ENCODE measurements at regions not wholly inside any gene's neighbourhood (a gene's known extent, or its start where the extent isn't known, plus 50 kb on each side); places are given as distances from the start of the nearest gene placed in this dataset.

GRCh38 chr20:7151676-7152470, 384.4 kb downstream of the BMP2 start:
- no peaks in the 10 kb centered on the region for H3K9me2 ChIP-seq (replicated peaks; ENCODE audit: insufficient read depth, low read length)
- H3K4me2 ChIP-seq (ENCODE audit: low read depth, low read length) = no peak overlapping the region
- no peak overlapping the region for H3K4me3 ChIP-seq (ENCODE audit: low read length)
- H3K27ac ChIP-seq (ENCODE audit: low read length) = no peak overlapping the region
- no peaks in the 10 kb centered on the region for H3K36me3 ChIP-seq (replicated peaks; ENCODE audit: insufficient read depth, low read length)
- H2AFZ ChIP-seq (ENCODE audit: low read length) = no peak overlapping the region
- H3K27me3 ChIP-seq (replicated peaks; ENCODE audit: insufficient read depth, low read length) = no peaks in the 10 kb centered on the region
- H3F3A ChIP-seq (ENCODE audit: insufficient read depth, low read length) = no peaks in the 10 kb centered on the region
- H3K4me1 ChIP-seq (ENCODE audit: low read length) = no peaks in the 10 kb centered on the region
- no peaks in the 10 kb centered on the region for H3K9me3 ChIP-seq (replicated peaks; ENCODE audit: insufficient read depth, low read length)
- TF ChIP-seq EZH2 (optimal IDR thresholded peaks at IDR 0.05; ENCODE audit: low read depth, low read length) = no peak
- TF ChIP-seq CTCF (IDR thresholded peaks at IDR 0.05; ENCODE audit: low read length) = no peak
- TF ChIP-seq EZH2phosphoT487 (IDR thresholded peaks at IDR 0.05; ENCODE audit: low read length) = no peak
- no peaks in the 10 kb centered on the region for H3K79me2 ChIP-seq (ENCODE audit: low read length)
- H3K9ac ChIP-seq (ENCODE audit: low read length) = no peak overlapping the region
- no peaks in the 10 kb centered on the region for H4K20me1 ChIP-seq (ENCODE audit: insufficient read depth, low read length)
- no peak for DNase-seq

GRCh38 chr20:7155282-7155681, 387.8 kb downstream of the BMP2 start:
- Histone ChIP-seq H3K79me2 (ENCODE audit: low read length) (no peaks in the 10 kb centered on the region), H3K4me2 (ENCODE audit: low read depth, low read length) (no peak overlapping the region), H3K36me3 (replicated peaks; ENCODE audit: insufficient read depth, low read length) (no peaks in the 10 kb centered on the region), H3K9me2 (replicated peaks; ENCODE audit: insufficient read depth, low read length) (no peaks in the 10 kb centered on the region), H3K9ac (ENCODE audit: low read length) (no peak overlapping the region), H4K20me1 (ENCODE audit: insufficient read depth, low read length) (no peaks in the 10 kb centered on the region), H3K9me3 (replicated peaks; ENCODE audit: insufficient read depth, low read length) (no peaks in the 10 kb centered on the region), H3K4me1 (ENCODE audit: low read length) (no peaks in the 10 kb centered on the region), H3K4me3 (ENCODE audit: low read length) (no peak overlapping the region), H3F3A (ENCODE audit: insufficient read depth, low read length) (no peaks in the 10 kb centered on the region), H3K27me3 (replicated peaks; ENCODE audit: insufficient read depth, low read length) (no peaks in the 10 kb centered on the region), H3K27ac (ENCODE audit: low read length) (no peak overlapping the region), H2AFZ (ENCODE audit: low read length) (no peak overlapping the region)
- DNase-seq = no peak
- no peak for TF ChIP-seq EZH2 (optimal IDR thresholded peaks at IDR 0.05; ENCODE audit: low read depth, low read length)
- TF ChIP-seq CTCF (IDR thresholded peaks at IDR 0.05; ENCODE audit: low read length) = no peak
- no peak for TF ChIP-seq EZH2phosphoT487 (IDR thresholded peaks at IDR 0.05; ENCODE audit: low read length)

- H3K27me3 ChIP-seq (replicated peaks; ENCODE audit: insufficient read depth, low read length) = no peaks in the 10 kb centered on the region
- no peak for TF ChIP-seq EZH2phosphoT487 (IDR thresholded peaks at IDR 0.05; ENCODE audit: low read length)
- TF ChIP-seq CTCF (IDR thresholded peaks at IDR 0.05; ENCODE audit: low read length) = no peak
- TF ChIP-seq EZH2 (optimal IDR thresholded peaks at IDR 0.05; ENCODE audit: low read depth, low read length) = no peak
- no peak overlapping the region for H3K4me2 ChIP-seq (ENCODE audit: low read depth, low read length)
- H3K9me2 ChIP-seq (replicated peaks; ENCODE audit: insufficient read depth, low read length) = no peaks in the 10 kb centered on the region
- H3K9ac ChIP-seq (ENCODE audit: low read length) = no peak overlapping the region
- no peaks in the 10 kb centered on the region for H3K79me2 ChIP-seq (ENCODE audit: low read length)
- H3K4me3 ChIP-seq (ENCODE audit: low read length) = no peak overlapping the region
- H2AFZ ChIP-seq (ENCODE audit: low read length) = no peak overlapping the region
- no peak for DNase-seq
- H4K20me1 ChIP-seq (ENCODE audit: insufficient read depth, low read length) = no peaks in the 10 kb centered on the region
- no peak overlapping the region for H3K27ac ChIP-seq (ENCODE audit: low read length)
- H3K36me3 ChIP-seq (replicated peaks; ENCODE audit: insufficient read depth, low read length) = no peaks in the 10 kb centered on the region
- H3F3A ChIP-seq (ENCODE audit: insufficient read depth, low read length) = no peaks in the 10 kb centered on the region
- no peaks in the 10 kb centered on the region for H3K4me1 ChIP-seq (ENCODE audit: low read length)
- no peaks in the 10 kb centered on the region for H3K9me3 ChIP-seq (replicated peaks; ENCODE audit: insufficient read depth, low read length)
Measured at GRCh38 chr20:7155794-7156193, 388.3 kb downstream of the BMP2 start.
